ENCODE measurements at regions not wholly inside any gene's neighbourhood (a gene's known extent, or its start where the extent isn't known, plus 50 kb on each side); places are given as distances from the start of the nearest gene placed in this dataset.
"Not testable (repeated sequence)": the region's sequence is repeated elsewhere in the genome, so short reads cannot be mapped to it uniquely, and the experiment has no call there.

DNA sequence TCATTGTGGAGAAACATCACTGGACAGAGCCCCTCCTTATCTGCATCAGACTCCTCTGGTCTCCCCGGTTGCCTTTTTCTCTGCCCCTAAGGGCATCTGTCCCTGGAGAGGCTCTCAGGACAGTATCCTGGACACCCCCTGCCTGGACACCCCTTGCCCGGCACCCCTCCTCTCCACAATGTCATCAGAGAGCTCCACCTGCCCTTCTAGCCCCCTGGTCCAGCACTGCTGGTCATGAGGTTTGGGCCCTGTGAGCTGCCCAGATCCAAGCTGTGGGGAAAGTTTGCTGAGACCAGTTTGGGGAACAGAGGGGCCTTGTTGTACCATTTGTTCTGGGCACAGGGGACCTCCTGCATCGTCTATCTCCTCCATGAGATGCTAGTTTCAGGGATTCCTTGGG, 335.2 kb downstream of the CACNA1B start:
- not testable (repeated sequence) for DNase-seq (ENCODE audit: low spot score)

DNA sequence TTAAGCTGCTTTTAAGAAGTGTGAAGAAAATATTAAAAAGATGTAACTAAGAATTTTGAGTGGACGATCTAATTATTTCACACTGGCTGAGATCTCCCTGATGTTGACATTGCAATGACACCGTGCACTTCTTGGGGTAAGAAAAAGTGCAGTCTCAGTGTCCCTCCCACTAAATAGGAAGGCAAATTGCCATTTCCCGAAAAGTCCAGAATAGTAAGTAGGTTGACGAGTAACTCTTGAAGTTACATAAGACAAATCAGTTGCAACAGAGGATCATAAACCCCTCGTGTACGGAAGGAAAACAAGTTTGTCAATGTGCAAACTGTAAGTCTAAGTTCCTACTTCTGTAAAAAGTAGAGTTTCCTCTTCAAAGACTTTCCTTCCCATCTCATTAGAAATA, 336.2 kb downstream of the CACNA1B start:
- DNase-seq (ENCODE audit: low spot score): not testable (repeated sequence)

DNA sequence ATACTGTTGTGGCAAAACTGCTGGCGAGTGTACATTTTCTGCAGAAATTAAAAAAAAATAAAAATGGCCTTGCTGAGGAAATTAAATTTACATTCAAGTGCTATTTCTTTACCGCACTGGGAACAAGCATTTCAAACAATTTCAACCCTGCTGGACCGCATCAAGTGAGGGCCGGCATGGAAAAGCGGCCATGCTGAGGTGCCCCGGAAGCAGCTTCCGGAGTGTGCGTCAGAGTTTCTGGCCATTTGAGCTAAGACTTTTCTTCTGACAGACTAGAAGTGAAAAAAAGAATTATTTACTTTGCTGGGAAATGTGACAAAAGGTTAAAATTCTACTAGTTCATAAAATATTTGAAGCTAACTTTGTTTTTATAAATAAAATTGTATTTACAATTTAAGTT, 337.0 kb downstream of the CACNA1B start:
- DNase-seq (ENCODE audit: low spot score): not testable (repeated sequence)

DNA sequence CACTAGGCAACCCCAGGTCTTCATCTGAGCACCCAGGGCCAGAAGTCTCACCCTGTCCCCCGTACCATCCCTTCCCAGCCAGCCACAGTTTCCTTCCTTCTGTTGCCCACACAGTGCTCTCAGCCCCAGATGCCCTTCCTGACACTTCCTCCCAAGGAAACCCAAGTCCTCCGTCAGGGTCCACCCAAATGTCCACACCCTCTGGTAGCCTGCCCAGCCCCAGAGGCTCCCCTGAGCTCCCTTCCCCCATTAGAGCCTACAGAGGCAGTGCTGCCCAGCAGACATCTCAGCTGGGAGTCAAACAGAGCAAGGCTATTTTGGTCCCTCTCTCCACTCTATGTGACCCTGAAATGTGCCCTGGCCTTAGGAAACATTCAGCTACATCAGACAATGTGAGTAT, 338.0 kb downstream of the CACNA1B start:
- not testable (repeated sequence) for DNase-seq (ENCODE audit: low spot score)

DNA sequence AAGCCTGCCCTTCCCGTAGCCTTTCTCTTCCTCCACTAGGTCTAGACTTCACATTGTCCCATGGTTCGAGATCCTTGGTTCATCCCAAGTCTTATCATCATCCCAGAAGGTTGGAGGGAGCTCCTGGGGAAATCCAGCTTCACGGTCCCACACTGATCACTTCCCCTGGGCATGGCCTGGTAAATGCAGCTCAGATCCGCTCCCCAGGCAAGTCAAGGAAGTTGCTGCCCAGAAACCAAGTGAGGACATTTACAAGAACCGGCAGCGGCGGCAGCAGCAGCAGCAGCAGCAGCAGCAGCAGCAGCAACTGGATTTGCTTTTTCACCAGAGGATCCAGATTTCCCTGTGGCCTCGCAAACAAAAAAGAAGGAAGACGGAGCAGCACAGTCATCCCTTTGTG, 339.2 kb downstream of the CACNA1B start:
- not testable (repeated sequence) for DNase-seq (ENCODE audit: low spot score)

DNA sequence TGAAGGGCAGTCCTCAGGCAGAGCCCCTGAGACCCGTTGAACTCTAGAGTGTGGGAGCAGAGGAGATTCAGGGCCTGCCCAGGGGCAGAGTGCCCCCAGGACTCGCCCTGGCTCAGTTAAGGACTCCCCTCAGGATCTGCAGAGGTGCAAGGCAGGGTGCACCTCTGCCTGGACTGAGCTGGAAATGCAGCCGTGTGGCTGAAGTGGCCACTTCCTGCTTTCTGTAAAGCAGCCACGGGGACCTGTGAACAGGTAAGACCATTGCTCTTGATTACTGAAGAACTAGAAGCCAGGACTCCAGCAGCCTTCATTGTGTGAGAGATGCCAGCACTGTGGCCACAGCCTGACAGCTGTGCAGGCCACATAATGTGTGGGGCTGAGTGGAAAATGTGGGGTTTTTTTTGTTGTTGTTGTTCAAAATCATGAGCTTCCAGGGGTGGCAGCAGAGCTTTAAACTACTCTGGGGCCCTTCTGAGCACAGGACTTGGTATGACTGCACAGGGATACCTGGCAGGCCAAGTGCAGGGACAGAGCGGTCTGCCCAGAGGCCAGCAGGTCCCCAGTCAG, 339.8 kb downstream of the CACNA1B start:
- not testable (repeated sequence) for DNase-seq (ENCODE audit: low spot score)

DNA sequence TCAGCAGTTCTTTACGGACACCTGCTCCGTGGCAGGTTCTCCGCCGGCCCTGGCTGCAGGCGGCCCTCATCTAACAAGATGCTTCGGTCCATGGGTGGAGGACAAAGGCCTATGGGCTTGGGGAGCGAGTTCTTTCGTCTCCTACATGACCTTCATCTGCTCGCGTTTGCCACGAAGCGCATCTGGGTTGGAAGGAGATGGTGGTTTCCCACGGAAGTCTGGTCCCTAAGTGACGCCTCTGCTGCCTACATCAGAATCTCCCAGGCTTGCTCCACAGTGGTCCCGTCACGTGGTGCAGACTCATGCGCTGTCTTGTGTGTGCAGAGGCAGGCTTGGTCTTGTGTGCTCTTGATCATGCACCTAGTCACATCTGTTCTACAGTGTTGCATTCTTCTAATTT, 341.7 kb downstream of the CACNA1B start:
- DNase-seq (ENCODE audit: low spot score): not testable (repeated sequence)

DNA sequence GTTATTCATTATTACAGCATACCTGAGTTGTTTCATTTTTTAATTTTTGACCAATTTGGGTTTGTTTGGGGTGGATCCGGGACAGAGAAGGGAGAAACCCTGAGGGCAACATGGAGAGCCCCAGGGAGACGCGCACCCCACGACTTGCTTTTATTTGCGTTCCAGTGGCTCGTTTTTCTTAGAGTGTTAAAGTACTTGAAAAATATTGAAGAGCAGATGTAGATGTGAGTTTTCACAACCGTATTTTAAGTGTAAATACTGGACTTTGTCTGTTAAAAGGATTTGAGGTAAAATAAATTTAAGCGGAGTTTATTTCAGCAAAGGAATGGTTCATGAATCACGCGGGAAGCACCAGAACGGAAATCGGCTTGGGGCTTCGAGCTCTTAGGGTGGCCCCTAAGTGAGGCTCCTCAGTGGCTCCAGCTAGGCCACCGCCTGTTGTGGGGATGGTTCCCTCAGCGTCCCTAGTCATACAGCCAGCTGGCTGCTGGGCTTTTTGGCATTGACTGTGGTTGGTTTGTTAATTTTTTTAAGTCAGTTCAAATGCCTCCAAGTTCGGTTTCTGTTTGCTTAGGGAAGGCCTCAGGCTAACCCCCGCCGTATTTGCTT, 344.0 kb downstream of the CACNA1B start:
- not testable (repeated sequence) for DNase-seq (ENCODE audit: low spot score)

DNA sequence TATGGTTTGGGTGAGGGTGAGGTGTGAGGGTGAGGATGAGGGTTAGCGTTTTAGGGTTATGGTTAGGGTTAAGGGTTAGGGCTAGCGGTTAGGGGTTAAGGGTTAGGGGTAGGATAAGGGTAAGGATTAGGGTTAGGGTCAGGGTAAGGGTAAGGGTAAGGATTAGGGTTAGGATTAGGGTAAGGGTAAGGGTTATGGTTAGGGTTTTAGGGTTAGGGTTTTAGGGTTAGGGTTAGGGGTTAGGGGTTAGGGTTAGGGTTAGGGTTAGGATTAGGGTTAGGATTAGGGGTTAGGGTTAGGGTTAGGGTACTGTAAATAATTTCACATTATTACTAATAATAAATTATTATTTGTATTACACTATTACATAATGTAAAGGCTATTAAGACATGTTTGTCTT, 359.5 kb downstream of the CACNA1B start:
- DNase-seq (ENCODE audit: low spot score): not testable (repeated sequence)

DNA sequence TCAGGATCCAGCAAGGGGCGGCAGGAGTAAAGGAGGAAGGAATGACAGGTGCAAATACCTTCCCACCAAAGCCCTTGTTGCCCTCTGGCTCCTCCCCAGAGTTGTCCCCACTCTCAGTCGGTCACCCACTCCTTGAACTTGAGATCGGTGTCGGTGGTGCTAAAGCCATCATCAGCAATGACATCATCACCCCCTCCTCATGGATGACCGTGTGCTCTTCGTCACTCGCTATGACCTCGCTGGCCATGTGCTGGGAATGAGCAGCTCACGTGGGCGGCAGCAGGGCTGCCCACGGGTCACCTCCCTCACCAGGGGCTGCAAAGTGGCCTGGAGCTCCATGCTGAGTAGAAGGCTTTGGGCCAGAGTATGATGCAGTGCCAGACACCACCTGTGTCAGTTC, 405.3 kb downstream of the CACNA1B start:
- not testable (repeated sequence) for DNase-seq (ENCODE audit: low spot score)

All from mesenteric fat pad (tissue), 1 donor.